MM.1S (cell line): ENCODE measurements at regions not wholly inside any gene's neighbourhood (a gene's known extent, or its start where the extent isn't known, plus 50 kb on each side); places are given as distances from the start of the nearest gene placed in this dataset.

Experiments
- DNase-seq: peaks from one replicate; pipeline ENCODE4 v3.0.0-alpha.2; 2015
- H2AFZ ChIP-seq: fragments of 300-600 bp; sonication (generic); 2 replicates; pipeline ENCODE4 v1.6.0; 2016; ENCODE audit warnings: antibody characterized with exemption, low read length
- H3F3A ChIP-seq: fragments of 300-600 bp; sonication (generic); 2 replicates; pipeline ENCODE4 v1.6.1; 2016; ENCODE audit warnings: mild to moderate bottlenecking, antibody characterized with exemption, low read length, moderate library complexity, mixed read lengths; ENCODE audit not compliant: insufficient read depth
- H3K27ac ChIP-seq: fragments of 300-600 bp; sonication (generic); 2 replicates; pipeline ENCODE4 v1.5.1; 2016; ENCODE audit warnings: mild to moderate bottlenecking, low read length
- H3K27me3 ChIP-seq: fragments of 300-600 bp; sonication (generic); replicated peaks from 2 replicates; pipeline ENCODE4 v1.6.0; 2016; ENCODE audit warnings: low read length; ENCODE audit not compliant: insufficient read depth
- H3K36me3 ChIP-seq: fragments of 300-600 bp; sonication (generic); replicated peaks from 2 replicates; pipeline ENCODE4 v1.6.1; 2016; ENCODE audit warnings: mild to moderate bottlenecking, low read length, mixed read lengths; ENCODE audit not compliant: insufficient read depth
- H3K4me1 ChIP-seq: fragments of 300-600 bp; sonication (generic); 2 replicates; pipeline ENCODE4 v1.6.1; 2016; ENCODE audit warnings: low read length, mixed read lengths
- H3K4me2 ChIP-seq: fragments of 300-600 bp; sonication (generic); 2 replicates; pipeline ENCODE4 v1.6.0; 2016; ENCODE audit warnings: low read depth, low read length
- H3K4me3 ChIP-seq: fragments of 300-600 bp; sonication (generic); 2 replicates; pipeline ENCODE4 v1.5.1; 2016; ENCODE audit warnings: low read length, mixed read lengths
- H3K79me2 ChIP-seq: fragments of 300-600 bp; sonication (generic); 2 replicates; pipeline ENCODE4 v1.6.1; 2016; ENCODE audit warnings: mixed run types, low read length, mixed read lengths
- H3K9ac ChIP-seq: fragments of 300-600 bp; sonication (generic); 2 replicates; pipeline ENCODE4 v1.6.1; 2016; ENCODE audit warnings: low read length, mixed read lengths
- H3K9me2 ChIP-seq: fragments of 300-600 bp; sonication (generic); replicated peaks from 2 replicates; pipeline ENCODE4 v1.6.1; 2016; ENCODE audit warnings: mild to moderate bottlenecking, low read length, mixed read lengths; ENCODE audit not compliant: insufficient read depth
- H3K9me3 ChIP-seq: fragments of 300-600 bp; sonication (generic); replicated peaks from 2 replicates; pipeline ENCODE4 v1.6.1; 2016; ENCODE audit warnings: mild to moderate bottlenecking, low read length, mixed read lengths; ENCODE audit not compliant: insufficient read depth
- H4K20me1 ChIP-seq: fragments of 300-600 bp; sonication (generic); 2 replicates; pipeline ENCODE4 v1.6.1; 2016; ENCODE audit warnings: mild to moderate bottlenecking, low read length, moderate library complexity, mixed read lengths; ENCODE audit not compliant: insufficient read depth
- CTCF ChIP-seq: fragments of 300-600 bp; sonication (generic); IDR thresholded peaks from 2 replicates; pipeline ENCODE4 v1.5.1; 2016; ENCODE audit warnings: antibody characterized with exemption, low read length, mixed read lengths
- EZH2 ChIP-seq: fragments of 300-600 bp; sonication (generic); optimal IDR thresholded peaks from 2 replicates; pipeline ENCODE3; 2017; ENCODE audit warnings: low read depth, mild to moderate bottlenecking, antibody characterized with exemption, low read length, mixed read lengths
- EZH2phosphoT487 ChIP-seq: fragments of 300-600 bp; sonication (generic); IDR thresholded peaks from 2 replicates; pipeline ENCODE4 v1.6.1; 2018; ENCODE audit warnings: antibody characterized with exemption, low read length

DNA sequence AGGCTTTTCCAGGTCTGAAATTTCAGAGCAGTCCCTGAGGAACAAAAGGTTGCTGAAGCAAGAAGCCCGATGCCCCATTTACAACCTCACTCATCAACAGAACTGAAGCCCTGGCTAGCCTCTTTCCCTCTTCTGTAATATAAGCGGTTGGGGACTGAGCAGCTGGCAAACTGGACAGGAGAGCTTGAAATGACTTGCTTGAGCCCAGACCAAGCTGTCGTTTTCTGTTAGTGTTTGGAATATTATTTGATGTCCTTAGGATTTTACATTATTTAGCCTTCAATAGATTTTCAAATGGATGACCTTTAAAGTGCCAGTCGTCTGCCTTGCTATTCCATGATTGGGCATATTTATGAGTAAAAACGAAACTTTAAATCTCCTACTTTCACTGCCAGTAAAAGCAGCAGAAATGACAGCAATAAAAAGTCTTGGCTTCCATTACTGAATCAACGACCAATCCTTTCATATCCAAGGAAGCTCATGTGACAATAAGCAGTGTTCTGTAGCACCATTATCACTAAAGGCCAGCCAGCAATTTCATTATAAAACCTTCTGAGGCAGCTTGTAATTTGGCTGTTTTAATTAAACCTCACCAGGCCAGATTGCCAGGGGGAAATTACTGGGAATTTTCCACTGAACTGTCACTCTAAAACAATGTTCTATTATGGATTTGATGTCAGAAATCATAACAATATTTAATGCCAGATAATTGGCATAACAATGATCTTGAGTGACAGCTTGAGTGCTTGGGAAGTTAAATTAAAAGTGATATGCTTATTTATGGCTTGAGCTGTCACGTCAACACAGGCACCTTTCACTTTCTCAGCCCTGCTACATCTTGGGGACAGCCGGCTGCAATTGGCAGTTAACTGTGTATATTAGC is 85.9 kb downstream of the LSMEM1 start:
- Histone ChIP-seq H3K4me2 (no peak overlapping the region), H3K4me3 (no peak overlapping the region), H3K9me2 (no peaks in the 10 kb centered on the region), H3K36me3 (no peaks in the 10 kb centered on the region), H3F3A (no peaks in the 10 kb centered on the region), H3K27me3 (no peaks in the 10 kb centered on the region), H3K9ac (no peak overlapping the region), H3K27ac (no peak overlapping the region), H4K20me1 (no peaks in the 10 kb centered on the region), H2AFZ (no peak overlapping the region), H3K4me1 (no peaks in the 10 kb centered on the region), H3K9me3 (no peaks in the 10 kb centered on the region), H3K79me2 (no peaks in the 10 kb centered on the region)
- TF ChIP-seq EZH2 (no peak), EZH2phosphoT487 (no peak), CTCF (no peak)
- DNase-seq, result no peak

- Histone ChIP-seq H3K79me2 (no peaks in the 10 kb centered on the region), H3K9me3 (no peaks in the 10 kb centered on the region), H3K4me3 (no peak overlapping the region), H3K27me3 (no peaks in the 10 kb centered on the region), H3K4me1 (no peaks in the 10 kb centered on the region), H3K4me2 (no peak overlapping the region), H3K27ac (no peak overlapping the region), H3K36me3 (no peaks in the 10 kb centered on the region), H3F3A (no peaks in the 10 kb centered on the region), H4K20me1 (no peaks in the 10 kb centered on the region), H3K9me2 (no peaks in the 10 kb centered on the region), H2AFZ (no peak overlapping the region), H3K9ac (no peak overlapping the region)
- TF ChIP-seq CTCF (no peak), EZH2 (no peak), EZH2phosphoT487 (no peak)
- no peak for DNase-seq
Observed at GRCh38 chr7:112567388-112567787, 86.6 kb downstream of the LSMEM1 start.

GRCh38 chr7:112571852-112572607 is 91.2 kb downstream of the LSMEM1 start:
- Histone ChIP-seq H3K4me2 (no peak overlapping the region), H3K9me3 (no peaks in the 10 kb centered on the region), H3K79me2 (no peaks in the 10 kb centered on the region), H3K4me1 (no peaks in the 10 kb centered on the region), H3K9me2 (no peaks in the 10 kb centered on the region), H3K27me3 (no peaks in the 10 kb centered on the region), H2AFZ (no peak overlapping the region), H3K4me3 (no peak overlapping the region), H3K36me3 (no peaks in the 10 kb centered on the region), H4K20me1 (no peaks in the 10 kb centered on the region), H3K27ac (no peak overlapping the region), H3F3A (no peaks in the 10 kb centered on the region), H3K9ac (no peak overlapping the region)
- TF ChIP-seq CTCF (no peak), EZH2phosphoT487 (no peak), EZH2 (no peak)
- no peak for DNase-seq
